Fibroblast of skin of right quadriceps (primary cell): ENCODE measurements at regions not wholly inside any gene's neighbourhood (a gene's known extent, or its start where the extent isn't known, plus 50 kb on each side); places are given as distances from the start of the nearest gene placed in this dataset.

Experiments
- DNase-seq: peaks from one replicate; pipeline ENCODE4 v3.0.0-alpha.2; 2013

DNA sequence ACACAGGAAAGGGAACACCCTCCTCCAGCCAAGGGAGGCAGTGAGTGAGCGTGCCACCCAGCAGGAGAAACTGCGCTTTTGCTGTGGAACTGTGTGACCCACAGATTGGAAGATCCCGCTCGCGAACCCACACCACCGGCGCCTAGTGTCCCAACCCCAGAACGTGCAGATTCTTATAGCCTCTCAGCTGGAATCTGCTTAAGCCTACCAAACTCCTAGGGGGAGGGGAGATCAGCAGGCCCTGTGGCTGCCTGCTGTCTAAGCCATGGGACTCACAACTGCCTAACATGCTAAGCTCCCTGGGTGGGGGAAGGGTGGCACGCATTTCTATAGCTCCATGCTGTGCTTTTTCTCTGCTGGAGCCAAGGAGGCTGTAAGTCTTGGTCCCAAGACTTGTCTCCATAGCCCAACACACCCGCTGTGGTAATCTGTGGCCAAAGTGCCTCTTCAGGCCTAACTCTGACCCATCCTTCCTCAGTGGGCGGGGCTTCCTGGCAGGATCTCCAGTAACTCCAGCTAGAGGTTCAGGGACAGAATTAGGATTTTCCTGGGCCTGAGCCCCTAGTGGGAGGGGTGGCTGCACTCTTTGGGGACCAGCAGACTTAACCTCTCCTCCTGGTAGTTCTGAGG is 485.0 kb downstream of the TAF11L14 start:
- DNase-seq, result no peak

DNA sequence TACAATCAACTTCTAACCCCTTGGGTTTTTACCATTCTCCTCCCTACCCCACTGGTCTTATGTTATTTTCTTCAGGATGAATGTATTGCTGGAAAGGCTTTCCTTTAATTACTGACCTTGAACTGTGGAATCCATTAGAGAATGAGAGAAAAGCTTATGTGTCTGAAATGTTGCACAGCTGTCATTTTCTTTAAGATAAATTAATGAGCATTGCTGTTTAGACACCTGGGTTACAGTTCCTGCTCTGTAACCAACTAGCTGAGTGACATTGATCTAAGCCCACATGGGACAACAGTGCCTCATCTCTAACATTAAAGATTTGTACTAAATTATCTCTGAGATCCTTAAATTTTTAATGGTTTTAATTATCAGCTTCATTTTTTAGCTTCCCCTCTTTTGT is 507.0 kb downstream of the TAF11L14 start:
- no peak for DNase-seq

DNA sequence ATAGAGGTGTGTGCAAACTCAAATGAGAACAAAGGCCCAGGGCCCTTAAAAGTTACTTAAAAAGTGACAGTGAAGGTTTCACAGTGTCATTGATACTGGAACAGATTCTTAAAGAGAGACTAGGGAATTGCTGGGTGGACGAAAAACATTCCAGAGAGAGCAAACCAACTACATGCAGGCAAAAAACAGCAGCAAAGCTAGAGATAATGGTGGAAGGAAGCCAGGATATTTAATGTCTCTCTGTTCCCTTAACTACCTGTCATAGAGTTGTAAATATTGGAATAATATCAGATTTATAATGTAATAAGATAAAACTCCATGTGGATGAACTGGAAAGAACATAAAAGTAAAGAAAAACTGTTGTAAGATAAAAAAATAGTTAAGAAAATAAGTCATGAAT is 508.6 kb downstream of the TAF11L14 start:
- no peak for DNase-seq

DNA sequence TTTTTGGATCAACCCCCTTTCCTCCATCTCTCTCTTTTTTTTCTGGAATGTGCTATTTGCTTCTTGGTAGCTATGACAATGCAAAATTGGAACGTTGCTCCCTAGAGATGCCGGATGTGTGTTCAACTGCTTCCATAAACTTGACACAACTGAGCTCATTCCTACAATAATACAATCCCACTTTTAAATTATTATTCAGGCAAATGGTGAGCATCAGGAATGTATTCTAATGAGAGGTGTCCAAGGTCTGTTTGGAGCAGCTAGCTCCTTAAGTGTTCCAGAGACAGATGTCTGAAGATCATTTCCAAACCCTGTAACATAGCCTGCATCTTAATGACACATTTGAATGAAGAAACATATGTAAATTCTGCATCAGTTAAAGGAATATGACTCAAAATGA is 518.4 kb downstream of the TAF11L14 start:
- no peak for DNase-seq

DNA sequence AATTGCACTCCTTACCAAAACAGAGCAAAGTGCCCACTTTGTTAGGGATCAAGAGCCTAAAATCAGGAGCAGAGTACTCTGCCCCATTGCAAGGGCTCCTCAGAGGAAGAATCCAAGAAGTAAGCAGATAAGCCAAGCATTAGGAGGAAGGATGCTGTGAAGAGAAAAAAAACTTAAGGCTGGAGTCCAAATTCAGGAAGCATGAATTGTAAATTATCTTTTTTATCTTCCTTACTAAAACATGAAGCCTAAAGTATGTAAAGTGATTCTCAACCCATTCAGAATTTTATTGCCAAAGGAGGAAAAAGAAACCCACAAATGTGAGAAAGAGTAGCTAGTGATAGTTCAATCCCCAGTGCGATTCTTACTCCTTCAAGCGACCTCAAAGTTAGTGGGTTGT is 523.9 kb downstream of the TAF11L14 start:
- no peak for DNase-seq

DNA sequence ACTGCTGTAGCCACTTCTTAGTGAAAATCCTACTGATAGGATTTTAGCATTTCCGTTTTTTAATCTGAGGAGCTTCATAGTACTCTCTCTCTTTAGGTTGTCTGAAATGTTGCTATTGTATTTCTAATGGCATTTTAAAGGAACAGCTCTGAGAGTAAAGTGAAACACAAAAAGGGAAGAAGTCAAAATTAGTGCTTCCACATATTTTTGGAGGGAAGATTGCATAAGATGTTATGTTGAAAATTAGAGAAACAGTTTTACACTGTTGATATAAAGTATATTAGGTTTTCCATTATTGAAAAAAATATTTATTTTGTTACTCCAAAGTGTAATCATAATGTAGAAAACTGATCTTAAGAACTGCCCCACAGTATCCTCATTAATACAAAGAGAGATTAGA is 525.1 kb downstream of the TAF11L14 start:
- DNase-seq, result no peak

DNA sequence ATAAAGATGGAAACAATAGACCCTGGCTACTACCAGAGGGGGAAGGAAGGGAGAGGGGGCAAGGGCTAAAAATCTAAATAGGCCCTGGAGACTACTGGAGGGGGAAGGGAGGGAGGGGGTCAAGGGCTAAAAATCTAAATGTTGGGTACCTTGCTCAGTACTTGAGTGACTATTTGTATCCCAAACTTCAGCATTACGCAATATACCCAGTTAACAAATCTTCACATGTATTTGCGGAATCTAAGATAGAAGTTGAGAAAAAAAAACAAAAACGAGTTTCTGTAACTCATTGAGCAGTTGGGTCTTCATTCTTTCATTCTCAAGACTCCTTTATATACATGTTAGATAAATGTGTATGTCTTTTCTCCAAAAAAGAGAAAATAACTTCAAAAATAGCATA is 537.4 kb downstream of the TAF11L14 start:
- DNase-seq, result no peak

DNA sequence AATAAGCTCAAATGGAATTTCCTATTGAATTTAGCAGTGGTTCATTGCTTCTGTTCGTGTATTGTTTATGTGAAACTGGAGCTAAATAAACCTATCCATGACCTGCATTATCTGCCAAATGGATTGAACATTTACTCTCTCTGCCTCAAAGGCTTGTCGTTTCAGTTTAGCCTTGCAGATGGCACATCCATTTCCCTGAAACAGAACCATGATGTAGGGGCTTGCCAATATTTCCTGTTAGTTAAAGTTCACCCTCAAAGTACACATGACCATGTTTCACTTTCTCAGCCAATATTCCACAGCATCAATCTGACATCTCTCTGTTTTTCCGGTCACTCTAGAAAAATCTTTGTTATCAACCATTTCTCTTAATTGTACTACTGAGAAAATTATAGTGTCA is 545.3 kb downstream of the TAF11L14 start:
- DNase-seq, result no peak

DNA sequence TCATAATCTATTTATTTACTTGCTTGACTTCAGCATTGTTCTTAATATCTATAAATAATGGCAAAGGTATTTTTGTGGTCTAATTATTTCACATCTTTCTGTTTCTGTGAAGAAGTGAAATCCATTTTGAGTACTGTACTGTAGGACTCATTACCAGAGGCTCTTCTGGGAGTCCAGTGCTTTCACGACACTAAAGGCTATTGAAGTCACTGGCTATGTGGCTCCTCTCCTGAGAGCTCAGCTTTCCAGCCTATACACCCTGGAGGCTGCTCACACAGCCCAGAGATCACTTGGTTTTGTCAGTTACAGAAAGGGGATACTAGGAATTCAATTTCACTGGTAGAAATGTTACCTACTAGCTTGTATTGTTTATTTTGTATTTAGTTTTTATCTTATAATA is 547.3 kb downstream of the TAF11L14 start:
- no peak for DNase-seq

DNA sequence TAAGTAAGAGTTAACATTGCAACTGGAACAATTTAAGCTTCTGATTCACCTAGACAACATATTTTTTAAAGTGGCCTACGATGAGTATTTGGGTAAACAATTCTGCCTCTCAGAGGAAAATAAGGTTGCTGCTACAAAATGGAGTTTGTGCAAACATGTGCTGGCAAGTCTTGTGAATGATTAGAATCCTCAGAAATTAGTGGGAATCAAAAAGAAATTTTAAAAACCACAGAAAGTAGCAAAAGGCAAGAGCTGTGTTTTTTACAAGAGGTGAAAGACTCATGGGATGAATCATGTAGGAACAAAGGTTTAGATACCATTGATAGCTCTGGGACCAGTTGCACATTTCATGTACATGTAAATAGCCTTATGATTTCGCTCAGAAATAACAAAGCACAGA is 561.6 kb downstream of the TAF11L14 start:
- no peak for DNase-seq

DNA sequence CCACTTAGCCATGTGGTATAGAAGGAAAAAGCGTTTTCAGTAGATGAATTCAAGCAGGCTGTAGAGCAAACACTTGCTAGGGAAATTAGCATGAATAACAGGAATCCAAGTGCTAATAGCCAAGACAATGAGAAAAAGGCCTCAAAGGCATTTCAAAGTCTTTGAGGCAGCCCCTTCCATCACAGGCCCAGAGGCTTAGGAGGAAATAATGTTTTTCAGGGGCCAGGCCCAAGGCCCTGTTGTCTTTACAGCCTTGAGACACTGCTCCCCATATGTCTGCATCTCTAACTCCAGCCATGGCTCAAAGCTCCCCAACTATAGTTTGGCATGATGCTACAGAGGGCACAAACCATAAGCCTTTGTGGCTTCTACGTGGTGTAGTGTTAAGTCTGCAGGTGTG is 563.5 kb downstream of the TAF11L14 start:
- DNase-seq, result no peak

DNA sequence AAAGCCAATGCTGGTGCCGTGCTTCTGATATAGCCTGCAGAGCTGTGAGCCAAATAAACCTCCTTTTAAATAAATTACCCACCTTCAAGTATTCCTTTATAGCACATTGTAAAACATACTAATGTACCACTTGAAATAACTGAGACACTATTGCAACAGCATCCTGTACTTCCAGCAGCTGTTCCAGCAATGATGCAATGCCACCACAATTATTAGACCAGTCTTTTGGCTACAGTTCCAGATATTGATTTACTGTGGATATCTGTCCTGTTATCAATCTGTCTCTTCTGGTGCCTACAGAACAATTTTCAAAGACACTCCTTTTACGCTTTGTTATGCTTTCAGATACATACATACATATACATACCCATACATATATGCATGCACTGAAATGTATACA is 567.9 kb downstream of the TAF11L14 start:
- DNase-seq, result no peak

DNA sequence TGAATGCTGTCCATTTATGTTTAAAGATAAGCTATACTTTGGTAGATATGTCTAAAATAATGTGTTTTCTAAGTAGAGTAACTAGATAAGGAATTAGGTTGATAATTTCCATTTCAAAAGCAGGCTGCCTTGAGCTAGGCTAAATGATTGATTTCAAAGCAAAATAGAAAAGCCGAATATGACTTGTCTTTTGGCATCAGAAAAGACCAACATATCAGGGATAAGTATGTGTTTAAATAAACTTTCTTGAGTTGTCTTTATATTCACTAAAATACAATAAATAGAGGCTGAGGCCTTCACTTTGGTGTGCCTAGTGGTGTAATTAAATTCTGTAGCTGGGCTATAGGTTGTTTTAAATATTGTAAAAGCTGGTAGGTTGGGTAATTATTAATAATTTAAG is 569.0 kb downstream of the TAF11L14 start:
- no peak for DNase-seq

DNA sequence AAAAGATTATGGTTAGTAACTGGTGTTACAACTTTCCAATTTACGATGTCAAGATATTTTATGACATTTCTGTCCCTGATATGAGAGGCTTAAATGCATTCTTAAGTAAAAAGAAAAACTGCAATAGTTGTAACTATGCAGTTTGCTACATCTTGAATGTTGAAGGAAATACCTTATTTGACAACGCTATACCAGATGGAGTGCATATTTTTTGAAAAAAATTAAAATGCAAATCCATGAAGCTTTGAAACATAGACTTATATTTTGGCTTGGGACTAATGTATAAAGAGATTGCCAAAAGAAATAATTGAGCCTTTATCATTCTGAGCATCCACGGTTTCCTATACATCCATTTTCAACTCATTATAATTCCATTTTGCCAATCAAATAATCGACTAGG is 579.4 kb downstream of the TAF11L14 start:
- DNase-seq, result no peak

DNA sequence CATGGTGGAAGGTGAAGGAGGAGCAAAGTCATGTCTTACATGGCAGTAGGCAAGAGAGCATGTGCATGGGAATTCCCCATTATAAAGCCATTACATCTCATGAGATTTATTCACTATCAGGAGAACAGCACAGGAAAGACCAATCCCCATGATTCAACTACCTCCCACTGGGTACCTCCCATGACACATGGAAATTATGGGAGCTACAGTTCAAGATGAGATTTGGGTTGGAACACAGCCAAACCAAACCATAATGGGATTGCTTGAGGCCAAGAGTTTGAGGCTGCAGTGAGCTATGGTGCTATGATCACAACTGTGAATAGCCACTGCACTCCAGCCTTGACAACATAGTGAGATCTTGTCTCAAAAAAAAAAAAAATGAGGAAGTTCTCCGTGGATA is 581.8 kb downstream of the TAF11L14 start:
- no peak for DNase-seq

DNA sequence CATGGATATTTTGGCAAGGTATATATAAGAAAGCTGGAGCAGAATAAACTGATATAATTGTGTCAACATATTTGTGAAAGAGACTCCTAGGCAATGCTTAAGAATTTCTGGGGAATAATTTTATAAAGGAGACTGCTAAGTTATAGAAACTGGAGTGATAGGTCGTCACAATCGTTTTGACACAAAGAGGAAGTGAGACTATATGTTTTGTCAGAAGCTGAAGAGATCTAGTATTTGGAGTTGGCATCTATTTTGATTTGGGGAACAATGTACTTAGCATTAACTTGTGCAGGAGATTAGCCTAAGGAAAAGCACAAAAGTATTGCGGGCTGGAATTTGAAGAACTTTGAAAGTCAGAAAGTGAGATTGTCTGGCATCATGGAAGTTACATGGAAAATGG is 582.5 kb downstream of the TAF11L14 start:
- no peak for DNase-seq

DNA sequence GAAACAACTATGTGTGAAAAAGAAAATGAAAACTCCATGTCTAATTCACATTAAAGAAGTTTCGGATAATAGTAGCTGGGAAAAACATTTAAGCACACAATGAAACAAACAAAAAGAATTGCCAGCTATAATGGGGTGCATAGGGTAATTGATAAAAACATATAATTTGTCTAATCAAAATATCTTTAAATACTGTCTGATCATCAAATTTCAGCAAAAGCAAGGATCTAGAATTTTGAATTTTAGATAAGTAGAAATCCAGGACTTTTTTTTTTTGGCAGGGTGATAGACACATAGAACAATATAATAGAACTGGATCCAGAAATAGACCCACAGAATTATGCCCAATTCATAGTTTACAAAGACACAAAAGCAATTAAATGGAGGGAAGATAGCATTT is 585.0 kb downstream of the TAF11L14 start:
- DNase-seq, result no peak

DNA sequence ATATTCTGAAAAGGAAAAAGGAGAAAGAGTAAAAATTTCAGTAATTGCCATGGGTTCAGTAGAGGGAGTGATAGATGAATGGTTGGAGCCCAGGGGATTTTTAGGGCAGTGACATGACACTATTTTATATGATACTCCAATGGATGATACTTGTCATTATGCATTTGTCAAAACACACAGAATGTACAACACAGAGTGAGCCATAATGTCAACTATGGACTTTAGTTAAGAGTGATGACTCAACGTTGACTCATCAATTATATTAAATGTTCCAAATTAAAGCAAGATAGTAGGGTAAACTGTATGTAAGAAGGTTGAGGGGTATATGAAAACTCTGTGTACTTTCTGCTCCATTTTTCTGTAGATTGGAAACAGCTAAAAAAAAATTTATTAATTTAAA is 586.4 kb downstream of the TAF11L14 start:
- DNase-seq, result no peak

DNA sequence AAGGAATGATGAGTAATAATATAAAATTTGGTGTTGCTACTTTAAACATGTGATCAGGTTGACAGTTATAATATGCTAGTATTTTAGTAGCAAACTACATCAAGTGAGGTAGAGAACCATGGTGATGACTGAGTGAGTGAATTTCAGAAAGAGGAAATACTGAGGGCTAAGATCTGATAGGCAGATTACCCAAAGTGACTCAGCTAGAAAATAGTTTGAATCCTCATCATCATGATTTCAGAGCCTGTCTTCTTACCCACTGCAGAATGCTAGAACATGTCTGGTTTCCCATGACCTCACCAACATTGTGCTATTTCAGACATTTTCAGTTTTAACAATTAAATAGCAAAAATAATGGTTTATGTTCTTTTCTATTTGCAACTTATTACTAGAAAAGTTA is 602.1 kb downstream of the TAF11L14 start:
- DNase-seq, result no peak

DNA sequence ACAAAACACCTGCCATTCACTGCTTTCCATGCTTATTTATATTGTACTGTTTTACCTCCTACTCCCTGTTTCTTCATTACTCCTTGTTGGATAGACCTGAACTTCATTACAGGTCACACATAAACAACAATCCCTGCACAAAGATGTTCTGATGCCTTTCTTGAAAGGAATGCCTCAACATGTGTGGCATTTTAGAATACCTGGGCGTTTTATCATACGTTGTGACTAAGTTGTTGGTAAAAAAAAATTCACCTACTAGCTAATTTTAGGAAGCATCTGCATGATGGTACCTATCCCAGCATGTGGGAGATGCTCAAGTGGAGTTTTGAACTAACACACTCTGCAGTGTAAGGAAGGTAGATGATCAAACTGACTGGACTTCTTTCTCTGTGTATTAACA is 604.1 kb downstream of the TAF11L14 start:
- no peak for DNase-seq

DNA sequence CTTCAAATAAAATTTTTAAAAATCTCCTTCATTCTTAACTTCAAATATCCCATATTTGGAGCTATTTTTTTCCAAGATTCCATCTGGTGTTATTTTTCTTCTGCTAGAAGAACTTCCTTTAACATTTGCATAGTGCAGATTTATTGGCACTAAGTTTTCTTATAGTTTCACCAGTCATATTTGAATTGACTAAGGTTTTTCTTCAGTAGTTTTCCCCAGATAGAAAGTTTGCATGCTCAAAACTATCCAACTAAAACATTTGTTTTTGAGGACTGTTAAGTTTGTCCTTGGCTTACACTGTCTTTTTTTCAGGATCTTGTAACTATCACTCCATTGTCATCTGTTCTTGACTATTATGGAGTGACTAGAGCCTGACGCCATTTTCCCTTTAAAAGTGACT is 606.7 kb downstream of the TAF11L14 start:
- no peak for DNase-seq

DNA sequence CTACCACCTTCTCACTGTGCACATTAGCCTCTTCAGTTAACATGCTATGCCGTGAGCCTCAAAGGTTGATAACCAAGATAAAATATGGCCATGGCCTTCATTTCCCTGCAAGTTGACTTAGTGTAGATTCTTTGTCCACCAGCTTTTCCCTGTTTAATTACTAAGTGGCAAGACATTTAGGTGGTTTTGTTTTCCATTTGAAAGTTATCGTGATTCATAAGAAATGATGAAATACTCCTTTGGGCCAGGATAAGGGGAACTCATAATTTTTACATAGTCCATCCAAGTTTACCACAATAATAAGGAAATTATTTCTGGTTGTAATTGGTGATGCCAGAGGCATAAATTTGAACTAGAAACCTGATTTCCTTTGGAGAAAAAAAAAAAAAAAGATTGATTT is 609.6 kb downstream of the TAF11L14 start:
- DNase-seq, result no peak

DNA sequence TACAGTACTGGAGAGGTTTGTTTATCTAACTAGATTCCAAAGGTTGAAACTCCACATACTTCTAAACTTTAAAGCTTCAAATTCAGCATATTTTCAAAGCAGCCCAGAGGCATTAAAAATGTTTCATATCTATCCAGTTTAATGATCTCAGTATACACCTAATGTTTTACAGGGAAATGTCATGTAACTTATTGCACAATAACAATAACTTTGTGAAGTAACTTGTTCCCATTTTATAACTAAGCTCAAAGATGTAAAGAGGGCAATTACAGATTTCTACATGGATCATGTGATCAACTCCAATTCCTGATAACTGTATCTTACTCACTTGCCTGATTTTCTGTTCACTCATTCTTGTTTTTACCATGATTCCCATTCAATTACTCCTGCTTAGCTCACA is 610.0 kb downstream of the TAF11L14 start:
- DNase-seq, result no peak

DNA sequence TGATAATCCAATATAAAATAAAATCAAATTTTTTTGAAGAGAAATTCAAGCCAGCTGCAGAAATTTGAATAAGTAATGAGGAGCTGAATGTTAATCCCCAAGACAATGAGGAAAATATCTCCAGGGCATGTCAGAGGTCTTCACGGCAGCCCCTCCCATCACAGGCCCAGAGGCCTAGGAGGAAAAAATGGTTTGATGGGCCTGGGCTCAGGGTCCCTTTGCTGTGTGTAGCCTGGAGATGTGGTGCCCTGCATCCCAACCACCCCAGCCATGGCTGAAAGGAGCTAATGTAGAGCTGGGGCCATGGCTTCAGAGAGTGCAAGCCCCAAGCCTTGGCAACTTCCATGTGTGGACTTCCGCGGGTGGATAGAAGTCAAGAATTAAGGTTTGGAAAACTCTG is 618.3 kb downstream of the TAF11L14 start:
- no peak for DNase-seq

DNA sequence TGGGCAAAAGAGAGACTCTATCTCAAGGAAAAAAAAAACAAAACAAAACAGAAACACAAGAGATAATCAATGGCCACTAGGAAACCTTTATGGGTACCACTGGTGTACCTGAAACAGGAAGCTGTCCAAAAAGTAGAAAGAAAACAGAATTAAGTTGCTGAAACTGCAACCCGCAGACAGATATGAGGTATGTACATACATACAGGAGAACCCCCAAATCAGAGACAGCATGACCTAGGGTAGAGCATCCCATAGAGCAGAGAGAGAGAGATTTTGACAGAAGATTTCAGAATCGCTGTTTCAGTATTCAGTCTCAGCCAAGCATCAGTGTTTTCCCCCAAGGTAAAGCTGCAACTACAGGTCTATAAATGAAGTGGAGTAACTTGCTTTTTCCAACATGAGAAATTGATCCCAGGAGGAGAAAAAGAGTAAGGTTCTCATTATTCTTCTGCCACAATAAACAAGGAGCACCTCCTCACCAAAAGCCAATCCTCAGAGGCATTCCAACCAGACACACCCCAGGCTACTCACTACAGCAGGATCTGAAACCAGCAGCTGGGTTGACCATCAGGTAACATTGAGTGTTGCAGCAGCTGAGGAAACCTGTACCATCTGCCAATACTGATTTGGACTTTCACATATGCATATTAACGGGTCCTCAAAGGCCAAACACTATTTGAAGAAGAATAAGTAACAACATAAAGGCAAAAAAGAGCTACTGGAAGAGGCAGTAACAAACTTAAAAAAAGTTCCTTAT is 630.0 kb downstream of the TAF11L14 start:
- no peak for DNase-seq
